ENCODE measurements at regions not wholly inside any gene's neighbourhood (a gene's known extent, or its start where the extent isn't known, plus 50 kb on each side); places are given as distances from the start of the nearest gene placed in this dataset.

DNA sequence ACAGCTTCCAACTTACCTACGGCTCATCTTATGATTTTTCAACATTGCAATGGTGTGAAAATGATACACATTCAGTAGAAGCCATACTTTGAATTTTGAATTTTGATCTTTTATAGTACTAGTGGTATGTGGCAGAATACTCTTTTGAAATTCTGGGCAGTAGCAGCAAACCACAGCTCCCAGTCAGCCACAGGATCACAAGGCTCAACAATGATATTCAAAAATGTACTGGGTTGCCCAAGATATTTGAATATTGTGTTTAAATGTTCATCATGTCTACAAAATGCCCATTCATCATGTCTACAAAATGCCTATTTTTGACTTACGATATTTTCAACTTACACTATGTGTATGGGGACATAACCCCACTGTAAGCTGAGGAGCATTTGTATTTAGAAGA is 81.3 kb upstream of the PRR16 start:
- no peak for DNase-seq (ENCODE audit: low read depth in 4 of 4, low spot score in 3 of 4)

DNA sequence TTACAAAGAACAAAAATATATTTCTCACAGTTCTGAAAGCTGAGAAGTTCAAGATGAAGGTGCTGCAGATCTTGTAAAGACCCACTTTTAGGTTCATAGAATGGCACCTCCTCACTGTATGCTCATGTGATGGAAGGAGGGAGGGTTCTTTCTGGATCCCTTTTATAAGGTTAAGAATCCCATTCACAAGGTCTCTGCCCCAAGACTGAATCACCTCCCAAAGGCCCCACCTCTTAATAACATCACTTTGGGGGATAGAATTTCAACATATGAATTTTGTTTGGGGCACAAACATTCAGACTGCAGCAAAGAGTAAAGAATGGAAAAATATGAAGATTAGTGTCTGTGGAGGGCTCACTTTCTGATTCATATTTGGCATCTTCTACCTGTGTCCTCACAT is 77.1 kb upstream of the PRR16 start:
- DNase-seq (ENCODE audit: low read depth in 4 of 4, low spot score in 3 of 4) = no peak

DNA sequence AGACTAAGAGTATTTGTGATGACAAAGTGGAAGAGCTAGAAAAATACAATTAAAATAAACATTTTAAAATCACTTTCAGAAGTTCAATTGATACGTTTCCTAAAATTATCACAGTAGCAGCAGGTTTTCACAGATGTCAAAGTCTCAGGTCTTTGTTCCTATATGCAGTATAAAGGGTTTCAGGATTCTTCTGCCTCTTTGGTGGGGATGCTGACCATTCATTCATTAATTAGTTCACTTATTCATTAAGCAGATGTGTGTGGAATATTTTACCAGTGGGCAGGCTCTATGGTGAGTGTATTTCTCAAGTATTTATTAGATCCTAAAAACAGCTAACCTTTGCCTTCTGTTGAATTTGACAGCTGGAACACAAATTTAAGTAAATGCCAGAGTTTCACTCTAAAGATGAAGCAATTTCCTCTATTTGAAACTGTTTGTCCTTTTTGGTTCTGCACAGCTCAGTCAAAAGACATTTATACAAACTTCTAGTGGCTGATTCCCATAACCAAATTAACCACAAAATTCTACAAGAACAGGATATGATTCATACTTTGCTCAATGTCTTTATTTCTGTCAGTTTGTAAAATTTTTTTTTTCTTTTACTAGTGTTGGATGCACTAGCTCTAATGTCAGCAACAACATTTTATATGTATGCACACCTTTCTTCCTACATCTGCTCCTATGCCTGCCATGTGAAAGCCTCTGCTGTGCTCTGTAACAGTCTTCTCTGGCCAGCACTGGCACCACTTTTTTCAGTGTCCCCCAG is 75.9 kb upstream of the PRR16 start:
- no peak for DNase-seq (ENCODE audit: low read depth in 4 of 4, low spot score in 3 of 4)

DNA sequence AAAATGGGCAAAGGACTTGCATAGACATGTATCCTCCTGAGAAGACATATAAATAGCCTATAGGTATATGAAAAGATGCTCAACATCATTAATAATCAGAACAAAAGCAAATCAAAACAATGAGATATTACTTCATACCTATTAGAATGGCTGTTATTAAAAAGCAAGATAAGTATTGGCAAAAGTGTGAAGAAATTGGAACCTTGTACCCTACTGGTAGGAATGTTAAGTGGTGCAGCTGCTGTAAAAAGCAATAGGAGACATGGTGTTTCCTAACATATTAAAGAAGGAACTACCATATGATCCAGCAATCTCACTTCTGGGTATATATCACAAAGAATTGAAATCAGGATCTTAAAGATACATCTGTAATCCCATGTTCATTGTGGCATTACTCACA is 69.8 kb upstream of the PRR16 start:
- DNase-seq (ENCODE audit: low read depth in 4 of 4, low spot score in 3 of 4) = no peak

DNA sequence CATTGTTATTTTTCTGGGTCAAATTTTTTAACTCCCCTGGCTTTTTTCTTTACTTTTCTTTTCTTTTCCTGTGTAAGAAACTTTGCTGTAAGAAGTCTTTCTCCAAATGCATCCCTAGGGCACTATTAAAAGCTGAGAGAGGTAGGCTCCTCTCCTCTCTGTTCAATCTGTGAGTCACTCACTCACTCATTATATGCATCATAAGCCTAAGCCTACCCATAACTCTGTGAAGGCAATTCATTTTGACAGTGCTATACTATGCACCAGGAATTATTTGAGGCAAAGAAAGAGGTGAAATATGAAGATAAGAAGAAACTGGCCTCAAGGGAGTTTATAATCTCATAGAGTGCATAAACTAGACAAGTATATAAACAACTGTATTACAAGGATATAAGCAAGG is 67.9 kb upstream of the PRR16 start:
- DNase-seq (ENCODE audit: low read depth in 4 of 4, low spot score in 3 of 4) = no peak

DNA sequence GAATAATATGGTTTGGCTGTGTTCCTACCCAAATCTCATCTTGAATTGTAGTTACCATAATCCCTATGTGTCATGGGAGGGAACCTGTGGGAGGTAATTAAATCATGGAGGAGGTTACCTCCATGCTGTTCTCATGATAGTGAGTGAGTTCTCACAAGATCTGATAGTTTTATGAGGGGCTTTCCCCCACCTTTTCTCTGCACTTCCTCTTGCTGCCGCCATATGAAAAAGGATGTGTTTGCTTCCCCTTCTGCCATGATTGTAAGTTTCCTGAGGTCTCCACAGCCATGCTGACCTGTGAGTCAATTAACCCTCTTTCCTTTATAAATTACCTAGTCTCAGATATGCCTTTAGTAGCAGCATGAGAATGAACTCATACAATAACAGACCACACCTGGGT is 63.7 kb upstream of the PRR16 start:
- DNase-seq (ENCODE audit: low read depth in 4 of 4, low spot score in 3 of 4) = no peak

DNA sequence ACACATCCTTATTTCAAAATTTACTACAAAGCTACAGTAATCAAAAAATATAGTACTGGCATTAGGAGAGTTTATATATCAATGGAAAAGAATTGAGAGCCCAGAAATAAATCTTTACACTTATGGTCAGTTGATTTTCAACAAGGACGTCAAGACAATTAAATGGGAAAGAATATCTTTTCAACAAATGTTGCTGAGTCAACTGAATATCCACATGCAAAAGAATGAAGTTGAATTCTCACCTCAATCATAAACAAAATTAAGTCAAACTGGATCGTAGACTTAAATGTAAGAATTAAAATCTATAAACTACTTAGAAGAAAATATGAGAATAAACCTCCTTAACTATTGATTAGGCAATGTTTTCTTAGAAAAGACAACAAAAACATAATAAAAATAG is 61.5 kb upstream of the PRR16 start:
- no peak for DNase-seq (ENCODE audit: low read depth in 4 of 4, low spot score in 3 of 4)

DNA sequence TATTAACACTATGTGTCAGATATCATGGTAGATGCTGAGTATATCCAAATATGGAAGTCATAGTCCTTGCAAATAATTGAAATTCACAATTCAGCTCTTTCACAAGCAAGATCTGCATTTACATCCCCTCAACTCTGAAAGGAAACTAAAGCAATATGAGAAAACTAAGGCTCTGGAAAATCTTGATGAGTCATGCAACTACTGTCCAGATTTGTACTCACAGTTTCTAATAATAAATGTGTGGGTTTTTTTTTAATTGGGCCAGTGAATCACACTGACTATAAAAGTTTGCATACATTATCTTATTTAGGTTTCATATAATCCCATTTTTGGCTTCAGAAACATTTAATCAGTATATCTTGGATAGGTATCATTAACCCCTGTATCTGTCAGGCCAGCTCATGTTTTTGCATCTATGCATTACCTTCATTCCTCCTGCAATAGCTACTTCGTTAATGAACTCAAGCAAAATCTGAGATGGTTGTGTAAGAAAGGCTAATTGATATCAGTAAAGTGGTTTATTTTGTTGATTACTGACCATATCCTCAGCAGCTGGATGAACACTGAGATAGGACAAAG is 58.7 kb upstream of the PRR16 start:
- DNase-seq (ENCODE audit: low read depth in 4 of 4, low spot score in 3 of 4) = no peak

DNA sequence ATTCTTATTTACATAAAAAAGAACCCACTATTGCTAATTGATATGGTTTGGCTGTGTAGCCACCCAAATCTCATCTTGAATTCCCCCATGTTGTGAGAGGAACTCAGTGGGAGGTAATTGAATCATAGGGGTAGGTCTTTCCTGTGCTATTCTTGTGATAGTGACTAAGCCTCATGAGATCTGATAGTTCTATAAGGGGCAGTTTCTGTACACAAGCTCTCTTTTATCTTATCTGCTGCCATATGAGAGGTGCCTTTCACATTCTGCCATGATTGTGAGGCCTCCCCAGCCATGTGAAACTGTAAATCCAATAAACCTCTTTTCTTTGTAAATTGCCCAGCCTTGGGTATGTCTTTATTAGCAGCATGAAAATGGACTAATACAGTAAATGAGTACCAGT is 58.2 kb upstream of the PRR16 start:
- no peak for DNase-seq (ENCODE audit: low read depth in 4 of 4, low spot score in 3 of 4)

DNA sequence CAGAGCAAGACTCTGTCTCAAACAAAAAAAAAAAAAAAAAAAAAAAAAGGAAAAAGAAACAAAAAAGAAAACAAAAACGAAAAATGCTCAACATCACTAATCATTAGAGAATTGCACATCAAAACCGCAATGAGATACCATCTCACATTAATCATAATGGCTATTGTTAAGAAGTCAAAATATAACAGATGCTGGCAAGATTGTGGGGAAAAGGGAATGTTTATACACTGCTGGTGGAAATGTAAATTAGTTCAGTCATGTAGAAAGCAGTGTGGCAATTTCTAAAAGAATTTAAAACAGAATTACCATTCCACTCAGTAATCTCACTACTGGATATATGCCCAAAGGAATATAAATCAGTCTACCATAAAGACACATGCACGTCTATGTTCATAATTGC is 50.4 kb upstream of the PRR16 start:
- no peak for DNase-seq (ENCODE audit: low read depth in 4 of 4, low spot score in 3 of 4)

Data from left renal pelvis (tissue), 4 donors.